D721Med (cell line): ENCODE measurements at regions not wholly inside any gene's neighbourhood (a gene's known extent, or its start where the extent isn't known, plus 50 kb on each side); places are given as distances from the start of the nearest gene placed in this dataset.

Source experiments
- DNase-seq: peaks from one replicate; pipeline ENCODE4 v3.0.0; 2011; ENCODE audit warnings: low spot score; ENCODE audit not compliant: insufficient read length
- FAIRE-seq: peaks from 2 replicates; lab custom pipeline; 2011; peaks lifted over from hg19 to GRCh38; lab: Jason Lieb, UNC
- TF ChIP-seq, protein P1 (sequence below): IDR thresholded peaks from 2 replicates; pipeline ENCODE4 v1.5.1; 2012; ENCODE audit warnings: mild to moderate bottlenecking, control low read depth; ENCODE audit not compliant: insufficient read depth; ENCODE audit errors: missing control alignments

DNA sequence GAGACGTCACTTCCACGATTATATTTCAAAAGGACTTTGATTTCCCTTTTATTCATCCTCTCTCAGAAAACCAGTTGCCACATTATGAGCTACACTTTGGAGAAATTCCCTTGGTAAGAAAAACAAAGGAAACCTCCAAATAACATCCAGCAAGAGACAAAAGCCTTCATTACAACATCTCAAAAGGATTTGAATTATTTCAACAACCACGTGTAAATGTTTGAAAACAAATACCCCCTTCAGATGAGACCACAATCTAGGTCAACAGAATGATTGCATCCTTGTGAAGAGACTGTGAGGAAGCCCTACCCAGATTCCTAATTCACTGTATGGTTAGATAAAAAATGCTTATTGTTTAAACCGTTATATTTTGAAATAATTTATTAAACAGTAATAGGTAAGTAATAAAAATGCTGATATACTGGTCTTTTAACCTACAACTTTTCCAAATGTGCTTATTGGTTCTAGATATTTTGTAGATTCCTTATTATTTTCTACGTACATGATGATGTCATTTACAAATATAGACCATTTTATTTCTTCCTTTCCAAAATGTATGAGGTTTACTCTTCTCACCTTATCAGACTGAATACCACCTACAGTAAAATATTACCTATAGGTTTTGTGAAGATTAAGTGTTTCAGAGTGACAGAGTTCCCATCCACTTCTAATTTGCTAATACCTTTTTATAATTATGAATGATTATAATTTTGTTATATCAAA is 922.7 kb upstream of the CHAC2 start:
- DNase-seq: no peak
- TF ChIP-seq, protein P1, sequence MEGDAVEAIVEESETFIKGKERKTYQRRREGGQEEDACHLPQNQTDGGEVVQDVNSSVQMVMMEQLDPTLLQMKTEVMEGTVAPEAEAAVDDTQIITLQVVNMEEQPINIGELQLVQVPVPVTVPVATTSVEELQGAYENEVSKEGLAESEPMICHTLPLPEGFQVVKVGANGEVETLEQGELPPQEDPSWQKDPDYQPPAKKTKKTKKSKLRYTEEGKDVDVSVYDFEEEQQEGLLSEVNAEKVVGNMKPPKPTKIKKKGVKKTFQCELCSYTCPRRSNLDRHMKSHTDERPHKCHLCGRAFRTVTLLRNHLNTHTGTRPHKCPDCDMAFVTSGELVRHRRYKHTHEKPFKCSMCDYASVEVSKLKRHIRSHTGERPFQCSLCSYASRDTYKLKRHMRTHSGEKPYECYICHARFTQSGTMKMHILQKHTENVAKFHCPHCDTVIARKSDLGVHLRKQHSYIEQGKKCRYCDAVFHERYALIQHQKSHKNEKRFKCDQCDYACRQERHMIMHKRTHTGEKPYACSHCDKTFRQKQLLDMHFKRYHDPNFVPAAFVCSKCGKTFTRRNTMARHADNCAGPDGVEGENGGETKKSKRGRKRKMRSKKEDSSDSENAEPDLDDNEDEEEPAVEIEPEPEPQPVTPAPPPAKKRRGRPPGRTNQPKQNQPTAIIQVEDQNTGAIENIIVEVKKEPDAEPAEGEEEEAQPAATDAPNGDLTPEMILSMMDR: no peak
- no peak for FAIRE-seq

DNA sequence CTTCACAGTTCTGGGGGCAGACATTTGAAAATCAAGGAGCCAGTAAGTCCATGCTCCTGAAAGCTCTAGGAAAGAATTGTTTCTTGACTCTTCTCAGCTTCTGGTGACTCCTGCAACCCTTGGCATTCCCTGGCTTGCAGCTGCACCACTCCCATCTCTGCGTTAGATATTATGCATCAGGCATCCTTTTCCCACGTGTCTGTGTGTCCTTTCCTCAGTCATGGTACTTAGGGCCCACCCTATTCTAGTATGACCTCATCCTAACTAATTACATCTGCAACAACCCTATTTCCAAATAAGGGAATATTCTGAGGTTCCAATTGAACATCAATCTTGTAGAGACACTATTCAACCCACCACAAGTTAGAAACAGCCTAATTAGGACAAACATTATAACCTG is 931.7 kb upstream of the CHAC2 start:
- DNase-seq: no peak
- TF ChIP-seq, protein P1: no peak
- FAIRE-seq: no peak

DNA sequence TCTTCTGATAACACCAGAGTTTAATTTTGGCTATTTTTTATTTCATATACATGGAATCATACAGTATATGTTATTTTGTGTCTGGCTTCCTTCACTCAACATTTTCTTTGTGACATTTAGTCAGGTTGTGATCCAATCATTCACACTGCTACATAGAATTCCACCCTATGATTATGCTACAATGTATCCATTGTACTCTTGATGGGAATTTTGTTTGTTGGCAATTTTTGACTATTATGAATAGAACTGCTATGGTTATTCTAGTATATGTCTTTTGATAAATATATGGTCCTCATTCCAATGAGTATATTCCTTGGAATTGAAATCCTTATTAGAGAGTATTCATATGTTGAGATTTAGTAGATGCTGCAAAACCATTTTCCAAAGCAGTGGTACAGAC is 936.4 kb upstream of the CHAC2 start:
- TF ChIP-seq, protein P1: no peak

DNA sequence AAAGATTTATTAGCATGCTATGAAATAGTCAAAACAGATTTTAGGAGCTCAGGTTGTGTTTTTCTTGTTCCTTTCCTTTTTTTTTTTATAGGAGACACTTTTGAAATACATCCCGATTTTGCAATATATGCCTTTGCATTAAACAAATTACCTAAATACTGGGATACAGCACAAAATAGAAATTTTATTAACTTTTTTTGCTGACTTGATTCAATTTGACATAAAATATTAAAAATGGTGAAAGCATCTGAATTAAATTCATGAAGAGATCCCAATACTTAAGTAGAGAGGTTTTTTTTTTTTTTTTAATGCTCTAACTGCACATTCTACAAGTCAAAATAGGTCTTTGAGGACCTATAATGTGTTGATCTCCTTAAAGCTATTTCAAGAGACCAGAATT is 939.5 kb upstream of the CHAC2 start:
- no peak for DNase-seq
- no peak for FAIRE-seq
- TF ChIP-seq, protein P1: no peak

More for the DNA sequence above, 936.4 kb upstream of the CHAC2 start:
- FAIRE-seq: no peak
- DNase-seq: no peak

DNA sequence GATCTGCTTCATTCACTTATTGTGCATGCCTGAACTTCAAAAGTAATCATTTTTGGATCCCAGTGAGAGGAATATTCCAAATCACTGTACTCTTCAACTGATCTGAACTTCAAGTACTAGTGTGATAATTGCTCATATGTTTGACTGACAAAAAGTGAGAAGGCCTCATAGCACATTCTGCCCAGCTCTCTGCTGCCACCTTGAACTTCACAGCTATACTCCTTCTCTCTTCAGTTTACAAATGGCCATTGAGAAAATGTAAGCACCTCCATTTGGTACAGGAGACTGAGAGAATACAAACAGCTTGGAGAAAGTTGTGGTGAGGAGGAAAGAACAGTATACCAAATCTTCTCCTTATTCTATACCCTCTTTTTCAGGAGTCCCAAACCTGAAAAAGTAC is 946.0 kb upstream of the CHAC2 start:
- FAIRE-seq (no peak), DNase-seq (no peak)
- TF ChIP-seq, protein P1: peak; percentile 21

DNA sequence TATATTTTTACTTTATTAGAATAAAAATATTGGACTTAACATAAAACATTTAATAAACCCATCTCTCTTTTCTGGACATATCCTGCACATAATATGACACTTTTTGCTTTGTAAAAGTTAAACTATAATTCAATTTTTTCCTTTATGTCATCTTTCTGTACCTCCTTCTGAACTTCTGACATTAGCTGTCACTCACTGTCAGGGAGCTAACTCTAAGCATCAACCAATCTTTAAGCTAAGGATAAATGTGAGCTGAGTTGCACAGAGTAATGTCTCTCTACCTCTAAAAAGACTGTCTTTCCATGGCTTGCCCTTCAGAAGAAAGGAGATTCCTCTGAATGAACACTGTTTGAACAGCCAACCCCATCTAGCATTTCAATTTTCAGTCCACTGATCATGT is 948.6 kb upstream of the CHAC2 start:
- FAIRE-seq (no peak), DNase-seq (no peak)

DNA sequence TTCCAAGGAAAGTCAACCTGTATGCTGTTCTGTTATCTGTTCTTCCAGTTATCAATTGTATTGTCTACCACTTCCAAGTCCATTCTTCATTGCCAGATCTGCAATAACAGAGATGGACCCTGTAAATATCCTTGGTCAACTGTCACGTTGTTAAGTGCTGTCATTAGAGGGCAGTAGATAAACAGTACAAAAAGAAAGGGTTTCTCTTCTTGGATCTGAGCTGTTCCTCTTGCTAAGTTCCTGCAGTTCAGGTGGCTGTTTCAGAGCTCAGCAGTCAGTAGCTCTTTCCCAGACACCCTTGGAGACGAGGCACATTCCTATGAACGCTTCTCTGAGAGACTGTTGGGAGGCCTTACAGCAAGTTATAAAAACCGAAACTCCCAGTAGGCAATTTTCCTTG is 957.1 kb upstream of the CHAC2 start:
- DNase-seq (no peak), FAIRE-seq (no peak)
- TF ChIP-seq, protein P1: peak; percentile 41

More for the DNA sequence above, 948.6 kb upstream of the CHAC2 start:
- TF ChIP-seq, protein P1: no peak
